Osteocyte (in vitro differentiated cells): ENCODE measurements at regions not wholly inside any gene's neighbourhood (a gene's known extent, or its start where the extent isn't known, plus 50 kb on each side); places are given as distances from the start of the nearest gene placed in this dataset.

Experiments used
- DNase-seq: peaks from one replicate; pipeline ENCODE4 v3.0.0; 2021; ENCODE audit warnings: mixed read lengths; ENCODE audit not compliant: unreplicated experiment; ENCODE audit errors: extremely low spot score
- H3K27ac Mint-ChIP-seq: one replicate; pipeline ENCODE4 v1.8.0; 2021; ENCODE audit warnings: mild to moderate bottlenecking, mixed read lengths; ENCODE audit not compliant: unreplicated experiment
- H3K27me3 Mint-ChIP-seq: one replicate; pipeline ENCODE4 v1.8.0; 2021; ENCODE audit warnings: mixed read lengths; ENCODE audit not compliant: unreplicated experiment
- H3K36me3 Mint-ChIP-seq: one replicate; pipeline ENCODE4 v1.8.0; 2021; ENCODE audit warnings: mixed read lengths; ENCODE audit not compliant: unreplicated experiment
- H3K4me1 Mint-ChIP-seq: one replicate; pipeline ENCODE4 v1.8.0; 2021; ENCODE audit warnings: mixed read lengths; ENCODE audit not compliant: unreplicated experiment
- H3K4me3 Mint-ChIP-seq: one replicate; pipeline ENCODE4 v1.8.0; 2021; ENCODE audit warnings: mild to moderate bottlenecking, moderate library complexity, mixed read lengths; ENCODE audit not compliant: unreplicated experiment
- H3K9me3 Mint-ChIP-seq: one replicate; pipeline ENCODE4 v1.8.0; 2021; ENCODE audit warnings: mixed read lengths; ENCODE audit not compliant: unreplicated experiment
- TF ChIP-seq, protein P1 (sequence below): fragments of 200-600 bp; sonication (generic); IDR thresholded peaks from 2 replicates; pipeline ENCODE4 v1.5.0; 2021; ENCODE audit warnings: antibody characterized with exemption, mild to moderate bottlenecking, moderate library complexity

DNA sequence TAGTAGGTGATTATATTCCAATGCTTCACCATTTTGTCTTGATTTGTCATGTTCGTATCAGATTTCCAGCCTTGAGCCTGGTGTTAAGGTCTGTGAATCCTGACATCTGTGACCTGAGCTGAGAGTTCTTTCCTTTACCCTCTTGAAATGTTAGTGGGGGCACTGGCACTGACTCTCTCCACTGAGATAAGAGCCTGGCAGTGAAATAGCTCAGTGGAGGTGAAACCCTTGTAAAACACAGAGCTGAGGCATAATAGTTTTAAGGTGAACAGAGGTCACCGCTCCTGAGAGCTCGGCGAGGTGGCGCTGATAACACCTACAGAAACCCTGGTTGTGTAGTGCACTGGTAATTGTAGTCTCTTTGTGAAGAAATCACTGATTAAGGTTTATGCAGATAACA lies 748.2 kb downstream of the DIAPH3 start:
- Mint-ChIP-seq H3K27ac (no peak overlapping the region), H3K27me3 (no peaks in the 10 kb centered on the region), H3K4me1 (peaks cover 20% of the 10 kb centered on the region), H3K4me3 (no peak overlapping the region), H3K36me3 (no peaks in the 10 kb centered on the region), H3K9me3 (no peaks in the 10 kb centered on the region)
- no peak for DNase-seq
- TF ChIP-seq, protein P1, sequence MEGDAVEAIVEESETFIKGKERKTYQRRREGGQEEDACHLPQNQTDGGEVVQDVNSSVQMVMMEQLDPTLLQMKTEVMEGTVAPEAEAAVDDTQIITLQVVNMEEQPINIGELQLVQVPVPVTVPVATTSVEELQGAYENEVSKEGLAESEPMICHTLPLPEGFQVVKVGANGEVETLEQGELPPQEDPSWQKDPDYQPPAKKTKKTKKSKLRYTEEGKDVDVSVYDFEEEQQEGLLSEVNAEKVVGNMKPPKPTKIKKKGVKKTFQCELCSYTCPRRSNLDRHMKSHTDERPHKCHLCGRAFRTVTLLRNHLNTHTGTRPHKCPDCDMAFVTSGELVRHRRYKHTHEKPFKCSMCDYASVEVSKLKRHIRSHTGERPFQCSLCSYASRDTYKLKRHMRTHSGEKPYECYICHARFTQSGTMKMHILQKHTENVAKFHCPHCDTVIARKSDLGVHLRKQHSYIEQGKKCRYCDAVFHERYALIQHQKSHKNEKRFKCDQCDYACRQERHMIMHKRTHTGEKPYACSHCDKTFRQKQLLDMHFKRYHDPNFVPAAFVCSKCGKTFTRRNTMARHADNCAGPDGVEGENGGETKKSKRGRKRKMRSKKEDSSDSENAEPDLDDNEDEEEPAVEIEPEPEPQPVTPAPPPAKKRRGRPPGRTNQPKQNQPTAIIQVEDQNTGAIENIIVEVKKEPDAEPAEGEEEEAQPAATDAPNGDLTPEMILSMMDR: no peak

DNA sequence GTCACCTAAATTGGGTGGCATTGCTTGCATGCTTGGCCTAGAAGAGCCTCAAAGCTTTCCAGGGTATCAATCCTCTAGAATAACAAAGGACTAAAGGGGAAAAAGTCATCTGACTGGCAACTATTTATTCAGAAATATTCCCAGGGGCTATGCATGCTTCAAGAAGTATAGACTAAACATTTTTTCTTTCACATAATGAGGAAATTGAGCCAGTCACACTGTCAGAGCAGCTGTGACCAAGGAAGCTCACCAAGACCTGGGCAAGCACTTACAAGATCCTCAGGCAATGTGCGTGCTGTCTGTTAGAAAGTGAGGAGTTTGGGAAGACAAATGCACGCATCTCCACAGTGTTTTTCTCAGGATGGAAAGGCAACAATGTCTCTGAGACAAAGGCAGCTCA lies 747.2 kb downstream of the DIAPH3 start:
- Mint-ChIP-seq H3K4me3 (no peak overlapping the region), H3K27me3 (no peaks in the 10 kb centered on the region), H3K36me3 (no peaks in the 10 kb centered on the region), H3K9me3 (no peaks in the 10 kb centered on the region), H3K27ac (peak overlapping the region; percentile 61), H3K4me1 (peaks cover 20% of the 10 kb centered on the region)
- TF ChIP-seq, protein P1: no peak
- DNase-seq: no peak

DNA sequence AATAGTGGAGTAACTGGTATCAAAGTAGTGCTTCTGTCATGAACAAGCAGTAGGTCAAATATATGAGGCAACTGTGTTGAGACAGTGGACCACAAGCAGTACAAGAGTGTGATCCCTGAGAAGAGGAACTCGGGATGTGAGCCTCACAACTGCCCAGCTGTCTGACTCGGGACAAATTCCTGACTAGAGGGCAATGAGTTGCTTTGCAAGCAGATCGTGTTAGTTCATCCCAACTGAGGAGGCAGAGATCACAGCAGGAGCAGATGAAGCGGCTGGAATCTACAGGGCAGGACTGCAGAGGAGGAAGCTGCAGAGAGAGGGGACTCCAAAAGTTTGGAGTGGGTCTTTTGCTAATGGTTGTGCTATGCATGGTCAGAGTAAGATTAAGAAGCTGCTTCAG lies 741.1 kb downstream of the DIAPH3 start:
- Mint-ChIP-seq H3K4me3 (no peak overlapping the region), H3K27ac (peak overlapping the region; percentile 6), H3K27me3 (no peaks in the 10 kb centered on the region), H3K4me1 (peaks cover 17% of the 10 kb centered on the region), H3K36me3 (no peaks in the 10 kb centered on the region), H3K9me3 (peaks cover 11% of the 10 kb centered on the region)
- TF ChIP-seq, protein P1: no peak
- no peak for DNase-seq

DNA sequence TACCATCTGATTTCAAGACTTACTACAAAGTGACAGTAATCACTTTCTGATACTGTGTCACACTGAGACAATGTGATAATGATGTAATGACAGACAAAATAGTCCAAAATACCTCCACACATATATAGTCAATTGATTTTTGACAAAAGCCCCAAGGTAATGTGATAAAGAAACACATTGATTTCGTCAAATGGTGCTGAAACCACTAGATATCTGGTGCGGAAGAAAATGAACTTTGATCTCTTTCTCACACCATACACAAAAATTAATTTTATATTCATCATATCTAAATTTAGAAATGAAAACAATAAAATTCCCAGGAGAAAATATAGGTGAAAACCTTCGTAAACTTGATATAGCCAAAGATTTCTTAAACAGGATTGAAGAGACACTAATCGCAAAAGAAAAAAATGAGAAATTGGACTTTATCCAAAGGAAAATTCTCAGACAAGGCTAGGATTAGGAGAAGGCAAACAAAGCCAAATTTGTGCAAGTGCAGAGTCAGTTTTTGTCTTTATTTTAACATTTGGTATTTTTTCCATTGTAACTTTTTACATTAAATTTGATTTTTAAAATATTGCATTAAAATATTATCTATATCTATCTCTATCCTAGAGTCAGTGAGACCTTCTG lies 739.9 kb downstream of the DIAPH3 start:
- TF ChIP-seq, protein P1: no peak
- Mint-ChIP-seq H3K9me3 (peaks cover 14% of the 10 kb centered on the region), H3K4me1 (peaks cover 16% of the 10 kb centered on the region), H3K27ac (no peak overlapping the region), H3K4me3 (no peak overlapping the region), H3K36me3 (no peaks in the 10 kb centered on the region), H3K27me3 (no peaks in the 10 kb centered on the region)
- no peak for DNase-seq

DNA sequence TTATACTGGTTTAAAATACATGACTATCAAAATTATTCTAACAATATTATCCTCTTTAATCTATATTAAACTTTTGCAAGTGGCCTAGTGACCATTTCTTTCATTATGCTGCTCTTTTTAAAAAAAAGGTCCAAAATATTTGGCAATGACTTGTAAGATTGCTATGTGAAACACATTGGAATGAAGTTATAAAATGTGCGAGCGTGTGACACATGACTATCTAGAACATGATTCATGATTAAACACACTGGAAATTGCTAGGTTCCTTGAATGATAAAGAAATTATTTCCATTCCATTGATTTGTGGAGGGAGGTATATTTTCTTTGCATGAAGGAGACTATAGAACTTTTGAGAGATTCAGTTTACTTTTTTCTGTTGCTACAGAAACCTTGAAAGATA lies 739.1 kb downstream of the DIAPH3 start:
- Mint-ChIP-seq H3K9me3 (peaks cover 19% of the 10 kb centered on the region), H3K27ac (no peak overlapping the region), H3K36me3 (no peaks in the 10 kb centered on the region), H3K4me1 (peaks cover 16% of the 10 kb centered on the region), H3K4me3 (no peak overlapping the region), H3K27me3 (no peaks in the 10 kb centered on the region)
- TF ChIP-seq, protein P1: no peak
- no peak for DNase-seq
